ENCODE measurements at regions not wholly inside any gene's neighbourhood (a gene's known extent, or its start where the extent isn't known, plus 50 kb on each side); places are given as distances from the start of the nearest gene placed in this dataset.

- no peak overlapping the region for H3K27ac ChIP-seq
- ATAC-seq (no peak), DNase-seq (no peak)
- no peaks in the 10 kb centered on the region for H3K4me1 ChIP-seq
- 54 to 59% methylated on average over 4 of the region's 4 CpGs for WGBS, 2 donors
- TF ChIP-seq CTCF (IDR thresholded peaks at IDR 0.05) = no peak
- peaks cover 0 to 5% (median 0%) of the 10 kb centered on the region in 7 donors for H3K27me3 ChIP-seq
- intact Hi-C loops (cut with DNase I) = no loop called here
- H3K9me3 ChIP-seq = no peaks in the 10 kb centered on the region
- H3K36me3 ChIP-seq = no peaks in the 10 kb centered on the region
- H3K4me3 ChIP-seq = no peak overlapping the region
These were observed 279.7 kb upstream of the ARX start for GRCh38 chrX:25295466-25295865.

- no peaks in the 10 kb centered on the region for H3K36me3 ChIP-seq
- H3K27ac ChIP-seq = no peak overlapping the region
- no peaks in the 10 kb centered on the region for H3K4me1 ChIP-seq
- no peak for ATAC-seq
- DNase-seq = no peak
- 79% methylated on average over 1 of the region's 1 CpG for WGBS, 2 donors
- TF ChIP-seq CTCF (IDR thresholded peaks at IDR 0.05) = no peak
- H3K27me3 ChIP-seq = peaks cover 0 to 1% (median 0%) of the 10 kb centered on the region in 7 donors
- intact Hi-C loops (cut with DNase I) = no loop called here
- H3K9me3 ChIP-seq = no peaks in the 10 kb centered on the region
- H3K4me3 ChIP-seq = no peak overlapping the region
These were observed 274.4 kb upstream of the ARX start for GRCh38 chrX:25290132-25290531.

- no peak for TF ChIP-seq CTCF (IDR thresholded peaks at IDR 0.05)
- no peaks in the 10 kb centered on the region for H3K27me3 ChIP-seq
- WGBS, 2 donors = 65 to 75% methylated on average over 1 of the region's 1 CpG
- ATAC-seq (no peak), DNase-seq (no peak)
- H3K9me3 ChIP-seq = no peaks in the 10 kb centered on the region
- no peaks in the 10 kb centered on the region for H3K36me3 ChIP-seq
- no peak overlapping the region for H3K27ac ChIP-seq
- H3K4me3 ChIP-seq = no peak overlapping the region
- intact Hi-C loops (cut with DNase I) = no loop called here
- no peaks in the 10 kb centered on the region for H3K4me1 ChIP-seq
These were observed 272.9 kb upstream of the ARX start for GRCh38 chrX:25288676-25289075.

- Histone ChIP-seq H3K27me3 (no peaks in the 10 kb centered on the region), H3K4me1 (no peaks in the 10 kb centered on the region), H3K9me3 (no peaks in the 10 kb centered on the region), H3K4me3 (no peak overlapping the region), H3K27ac (no peak overlapping the region), H3K36me3 (no peaks in the 10 kb centered on the region)
- DNase-seq = no peak
- 56% methylated on average over 1 of the region's 1 CpG; no CpG with 5 or more reads in 1 of the 2 donors for WGBS, 2 donors
- ATAC-seq = no peak
- intact Hi-C loops (cut with DNase I) = no loop called here
- TF ChIP-seq CTCF (IDR thresholded peaks at IDR 0.05) = no peak
These were observed 271.8 kb upstream of the ARX start for GRCh38 chrX:25287521-25287920.

GRCh38 chrX:25285598-25285997 lies 269.8 kb upstream of the ARX start:
- Histone ChIP-seq H3K27me3 (peaks cover 0 to 1% (median 0%) of the 10 kb centered on the region in 7 donors), H3K9me3 (no peaks in the 10 kb centered on the region), H3K4me1 (no peaks in the 10 kb centered on the region), H3K36me3 (no peaks in the 10 kb centered on the region), H3K4me3 (no peak overlapping the region), H3K27ac (no peak overlapping the region)
- intact Hi-C loops (cut with DNase I) = no loop called here
- ATAC-seq (no peak), DNase-seq (no peak)
- no peak for TF ChIP-seq CTCF (IDR thresholded peaks at IDR 0.05)
- WGBS, 2 donors = 87 to 93% methylated on average over 4 of the region's 4 CpGs
